Fibroblast of pulmonary artery (primary cell): ENCODE measurements at regions not wholly inside any gene's neighbourhood (a gene's known extent, or its start where the extent isn't known, plus 50 kb on each side); places are given as distances from the start of the nearest gene placed in this dataset.

Experiments used
- DNase-seq: peaks from one replicate; pipeline ENCODE4 v3.0.0-alpha.2; 2010; ENCODE audit warnings: low read depth
- H3K4me3 ChIP-seq: replicated peaks from 2 replicates; pipeline ENCODE4 v1.5.1; 2011; ENCODE audit warnings: low read depth, mild to moderate bottlenecking, control low read depth, low read length, moderate library complexity
- CTCF ChIP-seq: IDR thresholded peaks from 2 replicates; pipeline ENCODE4 v1.5.1; 2011; ENCODE audit warnings: mild to moderate bottlenecking, control low read depth, low read length, inconsistent platforms; ENCODE audit errors: missing control alignments

- H3K4me3 ChIP-seq: no peak overlapping the region
- no peak for DNase-seq
- TF ChIP-seq CTCF: no peak
Measured at GRCh38 chr2:146226077-146226476, 1618.8 kb upstream of the ACVR2A start.

- DNase-seq: no peak
- no peak overlapping the region for H3K4me3 ChIP-seq
- no peak for TF ChIP-seq CTCF
Measured at GRCh38 chr2:146221826-146222225, 1623.0 kb upstream of the ACVR2A start.

GRCh38 chr2:146220957-146221356 is 1623.9 kb upstream of the ACVR2A start:
- TF ChIP-seq CTCF: no peak
- DNase-seq: no peak
- no peak overlapping the region for H3K4me3 ChIP-seq

- H3K4me3 ChIP-seq: no peak overlapping the region
- no peak for TF ChIP-seq CTCF
- DNase-seq: no peak
Measured at GRCh38 chr2:146214394-146214929, 1630.4 kb upstream of the ACVR2A start.

GRCh38 chr2:146213674-146214073 is 1631.2 kb upstream of the ACVR2A start:
- no peak overlapping the region for H3K4me3 ChIP-seq
- TF ChIP-seq CTCF: no peak
- no peak for DNase-seq

GRCh38 chr2:146212602-146213001 is 1632.2 kb upstream of the ACVR2A start:
- no peak overlapping the region for H3K4me3 ChIP-seq
- no peak for TF ChIP-seq CTCF
- no peak for DNase-seq

GRCh38 chr2:146209842-146210275 is 1635.0 kb upstream of the ACVR2A start:
- TF ChIP-seq CTCF: no peak
- no peak overlapping the region for H3K4me3 ChIP-seq
- DNase-seq: no peak
